ENCODE measurements at regions not wholly inside any gene's neighbourhood (a gene's known extent, or its start where the extent isn't known, plus 50 kb on each side); places are given as distances from the start of the nearest gene placed in this dataset.
"Not testable (repeated sequence)": the region's sequence is repeated elsewhere in the genome, so short reads cannot be mapped to it uniquely, and the experiment has no call there.

- no peak for DNase-seq (ENCODE audit: low read depth)
Measured at GRCh38 chr13:43946281-43946680, 66.6 kb downstream of the LACC1 start.

GRCh38 chr13:43947897-43948458 lies 68.3 kb downstream of the LACC1 start:
- DNase-seq (ENCODE audit: low read depth): no peak

- no peak for DNase-seq (ENCODE audit: low read depth)
Measured at GRCh38 chr13:43953370-43953769, 73.7 kb downstream of the LACC1 start.

- not testable (repeated sequence) for DNase-seq (ENCODE audit: low read depth)
Measured at GRCh38 chr13:43956975-43957374, 77.3 kb downstream of the LACC1 start.

GRCh38 chr13:43959291-43959690 lies 79.6 kb downstream of the LACC1 start:
- DNase-seq (ENCODE audit: low read depth): no peak

GRCh38 chr13:43961909-43962308 lies 82.2 kb downstream of the LACC1 start:
- no peak for DNase-seq (ENCODE audit: low read depth)

GRCh38 chr13:43963726-43964125 lies 84.0 kb downstream of the LACC1 start:
- DNase-seq (ENCODE audit: low read depth): peak; percentile 4

GRCh38 chr13:43964698-43965458 lies 85.2 kb downstream of the LACC1 start:
- DNase-seq (ENCODE audit: low read depth): no peak

- no peak for DNase-seq (ENCODE audit: low read depth)
Measured at GRCh38 chr13:43965459-43965845, 85.7 kb downstream of the LACC1 start.

GRCh38 chr13:43968251-43968942 lies 88.7 kb downstream of the LACC1 start:
- not testable (repeated sequence) for DNase-seq (ENCODE audit: low read depth)

GRCh38 chr13:43968943-43969690 lies 89.4 kb downstream of the LACC1 start:
- DNase-seq (ENCODE audit: low read depth): not testable (repeated sequence)

GRCh38 chr13:43969919-43970318 lies 90.2 kb downstream of the LACC1 start:
- DNase-seq (ENCODE audit: low read depth): not testable (repeated sequence)

- DNase-seq (ENCODE audit: low read depth): not testable (repeated sequence)
Measured at GRCh38 chr13:43970520-43971242, 91.0 kb downstream of the LACC1 start.

GRCh38 chr13:43971324-43971723 lies 91.6 kb downstream of the LACC1 start:
- not testable (repeated sequence) for DNase-seq (ENCODE audit: low read depth)

GRCh38 chr13:43977911-43978310 lies 98.2 kb downstream of the LACC1 start:
- peak; percentile 2 for DNase-seq (ENCODE audit: low read depth)

- DNase-seq (ENCODE audit: low read depth): no peak
Measured at GRCh38 chr13:43978688-43979087, 99.0 kb downstream of the LACC1 start.

- no peak for DNase-seq (ENCODE audit: low read depth)
Measured at GRCh38 chr13:43979492-43979891, 99.8 kb downstream of the LACC1 start.

GRCh38 chr13:43980587-43980986 lies 100.9 kb downstream of the LACC1 start:
- no peak for DNase-seq (ENCODE audit: low read depth)

- no peak for DNase-seq (ENCODE audit: low read depth)
Measured at GRCh38 chr13:43981091-43981490, 101.4 kb downstream of the LACC1 start.

- no peak for DNase-seq (ENCODE audit: low read depth)
Measured at GRCh38 chr13:43981512-43982301, 102.0 kb downstream of the LACC1 start.

- DNase-seq (ENCODE audit: low read depth): no peak
Measured at GRCh38 chr13:43983373-43983772, 103.7 kb downstream of the LACC1 start.
